GM04503 (cell line): ENCODE measurements at regions not wholly inside any gene's neighbourhood (a gene's known extent, or its start where the extent isn't known, plus 50 kb on each side); places are given as distances from the start of the nearest gene placed in this dataset.
"Not testable (repeated sequence)": the region's sequence is repeated elsewhere in the genome, so short reads cannot be mapped to it uniquely, and the experiment has no call there.

Experiments used
- DNase-seq: peaks from one replicate; pipeline ENCODE4 v3.0.0-alpha.2; 2012; ENCODE audit warnings: low read depth

DNA sequence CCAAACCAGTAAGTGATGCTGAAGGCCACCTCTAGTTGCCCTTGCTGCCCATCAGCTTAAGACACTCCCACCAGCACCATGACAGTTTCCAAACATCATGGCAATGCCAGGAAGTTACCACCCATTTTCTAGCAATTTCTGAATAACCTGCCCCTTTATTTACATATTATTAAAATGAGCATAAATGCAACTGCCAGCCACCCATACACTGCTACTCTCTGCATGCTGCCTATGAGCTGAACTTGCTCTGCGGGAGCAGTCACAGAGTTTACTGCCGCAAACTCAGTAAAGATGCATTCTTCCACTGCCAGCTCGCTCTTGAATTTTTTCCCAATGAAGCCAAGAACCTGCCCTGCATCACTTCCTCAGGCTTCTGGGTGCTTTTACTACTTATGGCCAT is 212.6 kb downstream of the SH2D4B start:
- no peak for DNase-seq

DNA sequence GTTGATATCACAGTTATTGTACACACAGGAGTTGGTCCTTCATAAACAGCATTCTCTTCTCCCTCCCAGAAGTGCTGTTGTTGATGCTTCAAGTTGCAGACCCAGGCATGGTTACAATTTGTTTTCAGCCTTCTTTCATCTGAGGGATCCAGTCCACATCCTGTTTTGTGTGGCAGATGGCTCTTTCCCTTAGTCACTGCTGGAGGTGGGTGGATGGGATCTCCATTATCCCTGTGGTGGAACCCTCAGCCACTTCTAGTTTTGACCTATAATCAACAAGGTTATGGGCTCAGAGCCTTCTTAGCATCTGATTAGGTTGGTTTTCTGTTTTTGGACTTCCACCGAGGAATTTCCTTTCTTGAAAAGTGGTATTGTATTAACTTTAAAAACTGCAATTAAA is 214.2 kb downstream of the SH2D4B start:
- DNase-seq = no peak

DNA sequence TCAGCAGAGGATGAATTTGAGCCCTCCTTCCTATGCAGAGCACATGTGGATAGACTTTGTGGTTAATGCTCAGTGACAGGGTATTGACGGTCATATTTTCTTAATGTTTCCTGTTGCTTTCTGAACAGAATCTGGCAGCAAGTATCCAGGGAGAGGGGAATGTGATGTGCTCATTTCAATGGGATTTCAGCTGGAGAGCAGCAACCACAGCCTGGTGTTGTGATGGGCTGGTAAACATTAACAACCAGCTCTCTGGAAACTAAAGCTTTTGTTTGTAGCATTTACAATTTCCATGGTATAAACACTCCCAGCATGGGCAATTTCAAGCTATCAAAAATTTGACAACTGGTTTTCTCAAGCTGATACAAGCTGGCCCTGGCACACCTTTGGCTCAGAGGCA is 215.9 kb downstream of the SH2D4B start:
- DNase-seq = no peak

DNA sequence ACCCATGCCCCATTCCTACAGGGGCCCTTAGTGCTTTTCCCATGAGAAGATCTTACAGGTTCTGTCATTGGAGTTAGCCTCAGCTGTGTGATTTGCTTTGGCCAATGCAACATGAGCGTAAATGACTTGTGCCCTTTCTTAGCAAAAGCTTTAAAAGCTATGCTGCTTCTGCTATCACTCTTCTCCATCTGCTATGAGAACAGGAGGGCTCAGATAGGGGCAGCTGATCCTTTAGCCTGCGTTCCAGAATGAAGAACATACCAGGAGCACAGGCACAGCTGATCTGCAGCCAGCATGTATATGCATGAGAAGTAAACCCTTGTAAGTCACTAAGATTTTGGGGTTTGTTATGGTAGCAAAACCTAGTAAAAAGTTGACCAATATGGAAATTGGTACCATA is 218.2 kb downstream of the SH2D4B start:
- DNase-seq = no peak

DNA sequence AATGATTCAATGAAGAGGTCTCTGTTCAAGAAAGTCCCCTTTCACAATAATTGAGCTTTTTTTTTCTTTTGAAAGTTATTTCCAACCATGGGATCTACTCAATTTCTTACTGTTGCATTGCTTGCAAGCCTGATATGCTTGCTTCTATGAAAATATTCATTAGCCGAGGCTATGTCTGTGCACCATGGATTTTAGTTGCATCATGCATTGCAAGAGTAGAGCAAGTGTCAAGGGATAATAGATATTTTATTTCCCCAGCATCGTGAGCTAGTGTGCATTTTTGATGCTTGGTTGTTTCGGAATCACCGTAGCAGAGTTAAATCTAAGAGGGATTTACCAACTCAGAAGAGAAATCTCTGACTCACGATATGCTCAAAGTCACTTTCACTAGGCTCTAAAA is 222.0 kb downstream of the SH2D4B start:
- DNase-seq = no peak

DNA sequence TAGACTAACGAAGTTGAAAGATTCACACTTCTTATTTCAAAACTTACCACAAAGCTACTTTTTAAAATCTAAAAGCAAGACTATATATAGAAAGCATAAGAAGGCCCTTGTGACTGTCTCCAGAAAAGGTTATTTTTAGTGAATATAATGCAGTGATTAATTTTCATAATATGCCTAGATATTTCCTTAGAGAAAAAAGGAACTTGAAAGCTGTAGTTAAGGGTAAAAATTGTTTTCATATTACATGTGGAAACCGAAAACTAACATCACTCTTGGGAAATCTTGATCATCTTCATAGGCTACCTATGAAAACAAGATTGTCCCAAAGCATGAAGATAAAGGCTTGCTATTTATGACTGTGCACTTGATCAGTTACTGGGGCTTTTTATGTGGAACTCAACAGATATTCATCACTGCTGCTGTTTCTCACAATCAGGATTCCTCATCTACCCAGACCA is 223.2 kb downstream of the SH2D4B start:
- no peak for DNase-seq

DNA sequence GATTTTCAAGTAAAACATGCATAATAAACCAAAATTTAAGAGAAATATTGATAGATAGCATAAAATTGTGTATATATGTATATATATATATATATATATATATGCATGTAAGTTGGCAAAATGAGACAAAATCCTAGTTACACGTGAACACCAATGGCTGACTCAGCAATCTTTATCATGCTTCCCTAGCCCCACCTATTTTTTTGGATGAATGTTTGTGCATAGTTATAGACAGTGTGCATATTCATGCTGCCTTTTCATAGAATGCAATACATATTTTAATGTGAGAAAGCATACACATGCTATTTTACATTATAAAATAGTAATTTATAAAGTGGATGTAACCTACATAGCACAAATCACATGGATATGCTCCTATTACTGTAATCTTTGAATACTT is 230.3 kb downstream of the SH2D4B start:
- DNase-seq = no peak

DNA sequence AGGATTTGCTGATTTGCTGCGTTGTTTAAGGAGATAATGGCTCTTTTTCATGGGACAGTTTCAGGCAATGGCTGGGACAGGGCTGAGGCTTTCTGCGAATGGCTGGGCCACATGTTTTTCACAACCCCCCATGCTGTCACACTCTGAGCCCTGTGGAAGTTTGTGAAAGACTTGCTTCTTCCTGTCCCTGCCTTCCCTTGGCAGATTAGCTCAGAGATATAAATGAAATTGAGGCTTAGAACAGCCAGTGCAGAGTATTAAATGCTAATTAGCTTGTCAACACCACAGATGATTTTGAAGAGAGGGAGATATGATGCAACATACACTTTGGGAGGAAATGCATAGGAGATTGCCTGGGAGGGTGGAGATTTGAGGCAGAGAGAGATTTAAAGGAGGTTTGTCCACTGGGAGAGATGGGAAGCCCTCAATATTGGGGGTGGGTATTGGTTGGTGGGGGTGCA is 232.0 kb downstream of the SH2D4B start:
- no peak for DNase-seq

DNA sequence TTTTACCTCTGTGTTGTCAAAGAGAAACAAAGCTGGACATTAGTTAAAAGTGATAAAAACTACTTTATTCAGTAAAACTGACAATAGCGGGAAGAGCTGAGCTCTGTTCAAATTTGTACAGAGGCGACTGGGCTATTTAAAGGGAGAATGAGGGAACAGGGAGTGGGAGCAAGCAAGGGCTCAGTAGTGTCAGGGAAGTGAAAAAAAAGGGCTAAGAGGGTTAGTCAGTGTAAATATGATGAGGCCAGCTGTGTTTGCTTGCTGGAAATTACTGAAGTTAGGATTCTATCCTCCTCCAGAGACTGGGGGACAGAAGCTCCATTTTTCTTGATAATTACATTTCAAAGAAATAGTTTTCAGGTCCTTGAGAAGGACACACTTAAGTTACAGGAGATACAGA is 232.5 kb downstream of the SH2D4B start:
- DNase-seq = no peak

DNA sequence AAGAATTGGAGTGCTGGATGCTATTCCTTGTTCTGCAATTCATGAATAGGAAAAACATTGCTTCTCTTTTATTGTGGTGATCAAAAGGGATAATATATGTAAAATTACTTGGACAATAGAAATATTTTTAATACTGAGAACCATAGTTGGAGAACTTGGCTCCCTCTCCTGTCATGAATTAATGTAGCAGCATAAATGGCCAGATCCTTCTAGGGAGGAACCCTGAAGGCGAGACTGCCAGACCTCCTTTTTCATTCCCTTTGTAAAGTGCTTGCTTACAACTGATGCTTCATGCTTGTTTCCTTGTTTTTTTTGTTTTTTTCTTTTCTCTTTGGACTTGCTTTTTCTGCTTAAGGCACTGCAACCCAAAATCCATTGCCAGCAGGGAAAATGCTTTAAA is 233.6 kb downstream of the SH2D4B start:
- no peak for DNase-seq

DNA sequence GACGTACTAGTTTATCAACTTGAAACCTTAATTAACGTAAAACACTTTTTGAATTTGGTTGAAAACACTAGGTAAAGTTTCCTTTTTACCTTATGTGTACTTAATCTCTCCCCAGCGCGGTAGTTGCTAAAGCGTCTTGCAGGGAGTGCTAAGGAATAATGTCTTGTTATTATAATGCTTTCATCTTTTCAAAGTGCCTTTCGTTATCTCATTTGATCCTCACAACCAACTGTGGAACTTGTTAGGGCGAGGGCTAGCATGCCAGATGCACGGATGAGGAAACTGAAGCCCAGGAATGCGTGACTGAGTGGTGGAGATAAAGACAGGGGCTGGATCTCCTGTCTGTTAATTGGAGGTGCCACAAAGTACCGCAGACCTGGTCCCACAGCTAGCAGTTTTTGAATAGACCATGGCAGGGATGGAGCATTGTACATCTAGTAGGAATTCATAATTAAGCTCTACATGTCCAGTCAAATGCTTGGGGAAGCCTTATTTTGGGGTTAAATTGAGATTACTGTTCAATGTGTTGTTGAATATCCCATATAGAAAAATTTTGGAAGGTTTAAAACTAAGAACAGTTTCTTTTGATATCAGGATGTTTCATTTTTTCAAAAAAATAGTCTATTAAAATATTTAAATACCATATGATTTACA is 234.3 kb downstream of the SH2D4B start:
- DNase-seq = no peak

DNA sequence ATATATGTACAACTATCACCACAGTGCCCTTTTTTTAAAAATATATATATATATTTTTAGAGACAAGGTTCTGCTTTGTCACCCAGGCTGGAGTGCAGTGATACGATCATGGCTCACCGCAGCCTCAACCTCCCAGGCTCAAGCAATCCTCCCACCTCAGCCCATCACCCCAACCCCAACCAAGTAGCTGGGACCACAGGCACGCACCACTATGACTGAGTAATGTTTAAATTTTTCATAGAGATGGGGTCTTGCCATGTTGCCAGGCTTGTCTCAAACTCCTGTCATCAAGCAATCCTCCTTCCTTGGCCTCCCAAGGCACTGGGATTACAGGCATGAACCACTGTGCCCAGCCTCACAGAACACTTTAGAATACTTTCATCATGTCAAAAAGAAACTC is 234.9 kb downstream of the SH2D4B start:
- DNase-seq = no peak

DNA sequence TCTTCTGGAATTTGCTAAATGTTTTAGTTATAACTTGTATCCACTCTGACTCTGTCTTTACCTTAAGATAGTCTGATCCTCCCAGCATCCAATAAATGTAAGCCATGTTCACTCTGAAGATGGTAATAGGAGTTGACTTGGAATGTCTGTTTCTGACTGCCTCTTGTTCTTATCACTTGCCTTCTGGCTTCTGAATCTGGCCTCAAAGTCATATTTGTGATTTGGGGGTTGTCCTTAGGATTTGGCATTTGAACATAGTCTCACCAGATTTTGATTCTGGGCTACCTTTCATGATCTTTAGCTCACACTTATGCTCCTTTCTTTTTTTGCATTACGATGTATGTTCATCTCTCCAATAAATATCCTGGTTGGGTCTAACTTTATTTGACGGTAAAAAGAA is 247.0 kb downstream of the SH2D4B start:
- DNase-seq = no peak

DNA sequence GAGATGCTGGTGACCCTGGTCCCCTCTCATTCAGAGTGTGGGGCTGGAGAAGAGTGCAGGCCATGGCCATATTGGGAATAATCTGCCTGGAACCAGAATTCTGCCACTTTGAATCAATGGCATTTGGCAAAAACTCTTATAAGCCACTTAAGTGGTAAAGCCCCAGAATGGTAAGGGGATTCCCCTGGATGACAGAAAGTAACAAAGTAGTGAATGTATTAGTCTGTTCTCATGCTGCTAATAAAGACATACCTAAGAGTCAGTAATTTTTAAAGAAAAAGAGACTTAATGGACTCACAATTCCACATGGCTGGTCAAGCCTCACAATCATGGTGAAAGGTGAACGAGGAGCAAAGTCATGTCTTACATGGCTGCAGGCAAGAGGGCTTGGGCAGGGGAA is 248.6 kb downstream of the SH2D4B start:
- DNase-seq = no peak

DNA sequence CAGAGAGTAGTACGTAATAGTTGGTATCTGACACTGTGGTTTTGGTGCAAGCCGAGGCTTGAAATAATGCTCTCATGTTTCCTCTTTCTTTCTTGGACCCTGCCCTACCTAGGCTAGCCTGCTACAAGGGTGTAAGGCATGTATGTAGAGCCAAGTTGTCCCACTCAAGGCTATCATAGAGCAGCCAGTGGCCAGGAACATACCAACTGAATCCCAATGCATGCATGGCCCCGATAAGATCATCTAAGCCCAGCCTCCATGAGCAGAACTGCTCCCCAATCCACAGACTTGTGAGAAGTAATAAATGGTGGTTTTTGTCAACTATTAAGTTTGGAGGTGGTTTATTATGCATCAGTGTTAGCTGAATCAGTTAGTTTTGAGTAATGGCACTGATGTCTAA is 250.2 kb downstream of the SH2D4B start:
- DNase-seq = no peak

DNA sequence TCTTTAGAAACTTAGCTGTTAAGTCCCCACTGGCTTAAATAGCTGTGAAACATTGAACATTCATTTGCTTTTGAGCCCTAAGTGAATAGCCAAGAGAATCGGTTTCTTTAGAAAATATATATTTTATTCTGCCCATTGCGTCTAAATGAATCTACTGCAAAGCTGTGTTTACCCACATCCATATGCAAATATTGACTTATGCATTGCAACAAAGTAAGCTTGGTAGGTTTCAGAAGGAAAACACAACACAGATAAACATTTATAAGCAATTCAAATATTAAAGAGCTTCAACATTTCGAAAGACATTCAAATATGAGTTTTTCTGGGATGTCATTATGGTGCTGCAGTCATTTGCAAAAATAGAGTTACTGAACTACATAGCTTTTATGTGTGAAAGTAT is 257.3 kb downstream of the SH2D4B start:
- DNase-seq = no peak

DNA sequence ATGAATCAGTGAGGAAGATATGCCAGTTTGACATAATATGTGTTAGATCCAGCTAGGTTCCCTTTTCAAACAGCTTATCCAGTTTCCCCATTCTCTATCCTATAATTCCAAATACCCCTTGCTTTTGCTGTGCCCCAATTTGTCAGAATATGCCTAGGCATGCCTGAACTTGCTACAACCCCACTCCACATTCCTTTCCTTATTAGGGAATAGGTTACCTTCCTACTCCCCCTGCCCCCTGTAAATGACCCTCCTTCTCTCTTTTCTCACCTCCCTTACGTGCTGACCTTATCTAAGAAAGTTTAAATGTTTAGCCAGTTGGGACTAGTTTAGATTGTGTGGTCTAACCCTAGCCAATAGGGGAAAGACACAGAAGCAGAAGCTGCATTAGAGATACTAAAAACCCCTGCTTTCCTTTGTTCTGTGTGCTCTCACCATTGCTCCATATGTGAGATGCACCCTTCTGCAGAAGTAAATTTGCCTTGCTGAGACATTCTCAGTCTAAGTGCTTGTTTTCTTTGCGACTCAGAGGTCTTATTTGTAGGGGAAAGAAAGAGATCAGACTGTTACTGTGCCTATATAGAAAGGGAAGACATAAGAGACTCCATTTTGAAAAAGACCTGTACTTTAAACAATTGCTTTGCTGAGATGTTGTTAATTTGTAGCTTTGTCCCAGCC is 267.8 kb downstream of the SH2D4B start:
- no peak for DNase-seq

DNA sequence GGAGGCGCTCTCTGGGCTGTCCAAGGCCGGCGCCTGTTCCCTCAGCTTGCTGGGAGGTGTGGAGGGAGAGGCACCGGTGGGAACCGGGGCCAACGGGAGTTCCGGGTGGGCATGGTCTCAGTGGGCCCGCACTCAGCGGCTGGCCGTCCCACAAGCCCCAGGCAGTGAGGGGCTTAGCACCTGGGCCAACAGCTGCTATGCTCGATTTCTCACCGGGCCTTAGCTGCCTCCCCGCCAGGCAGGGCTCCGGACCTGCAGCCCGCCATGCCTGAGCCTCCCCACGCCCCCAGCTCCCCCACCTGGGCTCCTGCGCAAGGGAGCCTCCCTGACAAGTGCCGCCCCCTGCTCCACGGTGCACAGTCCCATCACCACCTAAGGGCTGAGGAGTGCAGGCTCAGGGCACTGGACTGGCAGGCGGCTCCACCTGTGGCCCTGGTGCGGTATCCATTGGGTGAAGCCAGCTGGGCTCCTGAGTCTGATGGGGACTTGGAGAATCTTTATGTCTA is 276.5 kb downstream of the SH2D4B start:
- DNase-seq = no peak

DNA sequence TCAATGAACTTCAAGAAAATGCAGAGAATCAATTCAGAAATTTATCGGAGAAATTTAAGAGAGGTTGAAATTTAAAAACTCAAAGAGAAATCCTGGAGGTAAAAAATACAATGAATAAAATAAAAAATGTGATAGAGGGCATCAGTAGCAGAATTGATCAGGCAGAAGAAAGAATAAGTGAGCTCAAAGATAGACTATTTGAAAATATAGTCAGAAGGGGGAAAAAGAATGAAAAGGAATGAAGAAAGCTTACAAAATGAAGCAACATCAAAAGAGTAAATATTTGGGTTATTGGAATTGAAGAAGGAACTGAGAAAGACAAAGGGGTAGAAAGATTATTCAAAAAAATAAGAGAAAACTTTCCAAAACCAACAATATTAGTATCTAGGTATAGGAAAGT is 291.4 kb downstream of the SH2D4B start:
- no peak for DNase-seq

DNA sequence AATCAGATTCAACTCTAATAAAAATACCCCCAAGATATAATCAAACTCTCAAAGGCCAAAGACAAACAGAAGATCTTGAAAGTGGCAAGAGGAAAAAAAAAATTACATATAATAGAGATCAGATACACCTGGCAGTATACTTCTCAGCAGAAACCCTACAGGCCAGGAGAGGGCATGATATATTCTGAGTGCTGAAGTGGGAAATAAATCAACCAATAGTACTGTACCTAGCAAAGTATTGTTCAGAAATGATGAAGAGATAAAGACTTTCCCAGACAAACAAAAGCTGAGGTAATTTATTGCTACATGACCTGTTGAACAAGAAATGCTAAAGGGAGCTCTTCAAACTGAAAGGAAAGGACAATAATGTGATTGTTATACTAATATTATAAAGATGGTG is 291.9 kb downstream of the SH2D4B start:
- no peak for DNase-seq

DNA sequence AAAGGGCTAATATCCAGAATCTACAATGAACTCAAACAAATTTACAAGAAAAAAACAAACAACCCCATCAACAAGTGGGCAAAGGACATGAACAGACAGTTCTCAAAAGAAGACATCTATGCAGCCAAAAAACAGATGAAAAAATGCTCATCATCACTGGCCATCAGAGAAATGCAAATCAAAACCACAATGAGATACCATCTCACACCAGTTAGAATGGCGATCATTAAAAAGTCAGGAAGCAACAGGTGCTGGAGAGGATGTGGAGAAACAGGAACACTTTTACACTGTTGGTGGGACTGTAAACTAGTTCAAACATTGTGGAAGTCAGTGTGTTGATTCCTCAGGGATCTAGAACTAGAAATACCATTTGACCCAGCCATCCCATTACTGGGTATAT is 295.0 kb downstream of the SH2D4B start:
- DNase-seq = not testable (repeated sequence)

DNA sequence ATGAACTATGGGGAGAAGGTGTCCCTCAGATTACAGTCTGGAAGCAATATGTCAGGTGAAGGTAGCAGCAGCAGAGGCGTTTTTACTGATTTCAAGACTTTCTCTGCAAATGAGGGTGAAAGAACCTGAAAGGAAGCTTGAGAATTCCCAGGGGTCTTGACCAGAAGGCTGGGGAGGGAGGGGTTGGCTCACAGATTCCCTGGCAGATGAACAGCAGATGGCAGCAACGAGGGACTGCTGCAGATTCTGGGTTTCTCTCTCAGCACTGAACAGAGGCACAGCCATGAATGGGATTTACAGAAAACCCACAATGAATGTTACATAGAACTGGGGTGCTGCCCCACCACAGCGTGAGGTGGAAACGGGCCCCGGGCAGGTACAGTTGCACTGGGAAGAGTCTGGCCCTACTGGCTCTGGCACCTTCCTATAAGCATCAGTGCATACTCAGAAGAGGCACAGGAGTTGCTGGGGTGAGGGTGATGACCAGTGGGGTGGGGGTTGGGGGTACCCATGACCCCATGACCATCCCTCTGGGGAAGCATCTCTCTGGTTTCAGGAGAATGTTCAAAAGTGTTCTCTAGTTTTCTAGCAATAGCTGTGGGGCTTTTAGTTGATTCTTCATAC is 317.8 kb downstream of the SH2D4B start:
- no peak for DNase-seq

DNA sequence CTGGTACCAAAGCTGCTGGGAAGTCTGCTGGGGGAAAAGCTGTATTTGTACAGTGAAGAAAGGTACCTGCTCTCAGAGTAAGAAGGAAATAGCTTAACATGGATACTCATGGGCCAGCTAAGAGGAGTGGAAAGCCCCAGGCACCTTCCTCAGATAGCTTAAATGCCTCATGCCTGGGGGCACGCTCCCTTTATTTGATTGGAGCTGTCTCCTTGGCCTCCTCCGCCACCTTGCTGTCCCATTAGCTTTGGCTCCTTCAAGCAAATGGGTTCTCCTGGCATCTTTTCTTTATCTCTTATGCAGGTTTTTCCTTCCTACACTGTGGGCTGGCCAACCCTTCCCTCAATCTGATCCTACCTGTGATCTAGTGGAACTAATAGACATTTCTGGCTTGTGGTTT is 318.5 kb downstream of the SH2D4B start:
- no peak for DNase-seq
